HepG2 (cell line): ENCODE measurements at regions not wholly inside any gene's neighbourhood (a gene's known extent, or its start where the extent isn't known, plus 50 kb on each side); places are given as distances from the start of the nearest gene placed in this dataset.

Source experiments
- ELF1 ChIP-seq: sonication (generic); formaldehyde crosslinking; IDR thresholded peaks from 2 replicates; pipeline ENCODE4 v1.4.0; 2020; ENCODE audit warnings: missing genetic modification reagents
- EZH2 ChIP-seq: conservative IDR thresholded peaks from 2 replicates; pipeline ENCODE4 v1.6.1; 2012; ENCODE audit warnings: mild to moderate bottlenecking, low read depth, low read length, moderate library complexity
- FOXJ3 ChIP-seq: sonication (generic); formaldehyde crosslinking; IDR thresholded peaks from 2 replicates; pipeline ENCODE4 v1.4.0; 2020; ENCODE audit warnings: missing genetic modification reagents, mild to moderate bottlenecking, borderline replicate concordance
- FOXM1 ChIP-seq: sonication (generic); formaldehyde crosslinking; IDR thresholded peaks from 2 replicates; pipeline ENCODE4 v1.5.0; 2020; ENCODE audit warnings: missing genetic modification reagents
- SATB2 ChIP-seq: sonication (generic); formaldehyde crosslinking; IDR thresholded peaks from 2 replicates; pipeline ENCODE4 v1.5.0; 2020; ENCODE audit warnings: missing genetic modification reagents
- SRF ChIP-seq: IDR thresholded peaks from 2 replicates; pipeline ENCODE4 v1.6.1; 2011; ENCODE audit warnings: mild to moderate bottlenecking, low read depth, low read length, moderate library complexity
- SRSF4 ChIP-seq: fragments of 200-400 bp; formaldehyde crosslinking; IDR thresholded peaks from one replicate; pipeline ENCODE4 v1.6.1; 2018; ENCODE audit warnings: mild to moderate bottlenecking, low read depth, low read length, moderate library complexity; ENCODE audit not compliant: poor library complexity, severe bottlenecking
- SUZ12 ChIP-seq: fragments of 150-350 bp; IDR thresholded peaks from 2 replicates; pipeline ENCODE4 v1.6.1; 2014; ENCODE audit warnings: low read depth, low read length
- TAF1 ChIP-seq: sonication (generic); formaldehyde crosslinking; IDR thresholded peaks from 2 replicates; pipeline ENCODE4 v1.4.0; 2020; ENCODE audit warnings: missing genetic modification reagents
- ZKSCAN1 ChIP-seq: fragments of 150-350 bp; IDR thresholded peaks from 2 replicates; pipeline ENCODE4 v1.6.1; 2014; ENCODE audit warnings: low read length
- ZNF605 ChIP-seq: sonication (generic); formaldehyde crosslinking; IDR thresholded peaks from 2 replicates; pipeline ENCODE4 v1.8.0; 2022; ENCODE audit warnings: mild to moderate bottlenecking, missing genetic modification reagents
- ZSCAN29 ChIP-seq: sonication (generic); formaldehyde crosslinking; conservative IDR thresholded peaks from 2 replicates; pipeline ENCODE4 v1.4.0; 2020; ENCODE audit warnings: mild to moderate bottlenecking, missing genetic modification reagents
- TF ChIP-seq, protein P1 (sequence below): sonication (generic); formaldehyde crosslinking; IDR thresholded peaks from 2 replicates; pipeline ENCODE4 v1.4.0; 2020; ENCODE audit warnings: mild to moderate bottlenecking, missing genetic modification reagents, borderline replicate concordance
- TF ChIP-seq, protein P2 (sequence below), 2 experiments: sonication (generic) in 1 of 2; formaldehyde crosslinking in 1 of 2; IDR thresholded peaks; 2 replicates each; pipeline versions ENCODE4 v1.4.0 to v1.6.1; 2016 to 2020; ENCODE audit warnings: borderline replicate concordance in 1 of 2, low read depth in 1 of 2, mild to moderate bottlenecking in 1 of 2, missing genetic modification reagents in 1 of 2
- TF ChIP-seq, protein P3 (sequence below): IDR thresholded peaks from 2 replicates; pipeline ENCODE4 v1.6.1; 2016; ENCODE audit warnings: control low read depth
- TF ChIP-seq, protein P4 (sequence below): sonication (generic); formaldehyde crosslinking; IDR thresholded peaks from 2 replicates; pipeline ENCODE4 v1.4.0; 2020; ENCODE audit warnings: missing genetic modification reagents

DNA sequence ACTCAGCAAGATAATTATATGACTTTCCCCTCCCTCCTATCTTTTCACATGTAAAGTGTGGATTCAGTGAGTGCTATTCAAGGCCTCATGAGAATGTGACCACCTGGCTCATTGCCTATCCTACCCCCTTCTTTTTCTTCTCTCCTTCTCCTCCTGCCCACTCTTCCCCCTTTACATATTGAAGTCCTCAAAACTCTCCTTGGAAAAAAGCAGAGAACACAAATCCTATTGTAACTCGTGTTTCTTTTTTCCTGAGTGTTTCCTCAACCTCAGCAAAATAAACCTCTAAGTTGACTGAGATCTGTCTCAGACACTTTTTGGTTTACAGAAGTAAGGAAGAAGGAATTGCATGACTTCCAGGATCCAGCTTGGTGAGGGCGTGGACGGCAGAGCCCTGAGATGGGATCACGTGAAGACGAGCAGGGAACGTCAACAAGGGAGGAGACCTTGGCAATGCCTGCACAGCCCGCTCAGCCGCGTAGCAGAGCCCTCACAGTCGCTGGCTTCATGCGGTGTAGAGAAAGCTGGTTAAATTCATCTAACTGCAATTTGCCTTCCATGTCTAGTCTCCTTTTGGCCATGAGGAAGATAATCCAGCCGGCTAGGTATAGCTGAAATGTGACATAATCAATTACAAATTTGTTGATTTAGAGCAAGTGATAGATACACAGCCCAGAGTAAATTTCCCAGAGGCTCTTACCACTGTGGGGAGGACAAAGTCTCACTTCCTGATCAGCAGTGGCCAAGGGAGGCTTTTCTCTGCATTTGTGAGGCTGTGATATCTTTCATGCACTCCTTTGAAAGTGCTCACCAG is 75.7 kb downstream of the LYZL2 start (continued):
- TF ChIP-seq, protein P1, sequence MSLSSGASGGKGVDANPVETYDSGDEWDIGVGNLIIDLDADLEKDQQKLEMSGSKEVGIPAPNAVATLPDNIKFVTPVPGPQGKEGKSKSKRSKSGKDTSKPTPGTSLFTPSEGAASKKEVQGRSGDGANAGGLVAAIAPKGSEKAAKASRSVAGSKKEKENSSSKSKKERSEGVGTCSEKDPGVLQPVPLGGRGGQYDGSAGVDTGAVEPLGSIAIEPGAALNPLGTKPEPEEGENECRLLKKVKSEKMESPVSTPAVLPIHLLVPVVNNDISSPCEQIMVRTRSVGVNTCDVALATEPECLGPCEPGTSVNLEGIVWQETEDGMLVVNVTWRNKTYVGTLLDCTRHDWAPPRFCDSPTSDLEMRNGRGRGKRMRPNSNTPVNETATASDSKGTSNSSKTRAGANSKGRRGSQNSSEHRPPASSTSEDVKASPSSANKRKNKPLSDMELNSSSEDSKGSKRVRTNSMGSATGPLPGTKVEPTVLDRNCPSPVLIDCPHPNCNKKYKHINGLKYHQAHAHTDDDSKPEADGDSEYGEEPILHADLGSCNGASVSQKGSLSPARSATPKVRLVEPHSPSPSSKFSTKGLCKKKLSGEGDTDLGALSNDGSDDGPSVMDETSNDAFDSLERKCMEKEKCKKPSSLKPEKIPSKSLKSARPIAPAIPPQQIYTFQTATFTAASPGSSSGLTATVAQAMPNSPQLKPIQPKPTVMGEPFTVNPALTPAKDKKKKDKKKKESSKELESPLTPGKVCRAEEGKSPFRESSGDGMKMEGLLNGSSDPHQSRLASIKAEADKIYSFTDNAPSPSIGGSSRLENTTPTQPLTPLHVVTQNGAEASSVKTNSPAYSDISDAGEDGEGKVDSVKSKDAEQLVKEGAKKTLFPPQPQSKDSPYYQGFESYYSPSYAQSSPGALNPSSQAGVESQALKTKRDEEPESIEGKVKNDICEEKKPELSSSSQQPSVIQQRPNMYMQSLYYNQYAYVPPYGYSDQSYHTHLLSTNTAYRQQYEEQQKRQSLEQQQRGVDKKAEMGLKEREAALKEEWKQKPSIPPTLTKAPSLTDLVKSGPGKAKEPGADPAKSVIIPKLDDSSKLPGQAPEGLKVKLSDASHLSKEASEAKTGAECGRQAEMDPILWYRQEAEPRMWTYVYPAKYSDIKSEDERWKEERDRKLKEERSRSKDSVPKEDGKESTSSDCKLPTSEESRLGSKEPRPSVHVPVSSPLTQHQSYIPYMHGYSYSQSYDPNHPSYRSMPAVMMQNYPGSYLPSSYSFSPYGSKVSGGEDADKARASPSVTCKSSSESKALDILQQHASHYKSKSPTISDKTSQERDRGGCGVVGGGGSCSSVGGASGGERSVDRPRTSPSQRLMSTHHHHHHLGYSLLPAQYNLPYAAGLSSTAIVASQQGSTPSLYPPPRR, result no peak; the same call in none of the 2 replicates
- TF ChIP-seq ZNF605 (no peak), SRSF4 (no peak), ZSCAN29 (peak; percentile 68; the same call in 1 of the 2 replicates), SATB2 (no peak), TAF1 (CRISPR knock-in tag) (peak; percentile 61; the same call in 1 of the 2 replicates), FOXM1 (CRISPR knock-in tag) (no peak), ELF1 (no peak), ZKSCAN1 (no peak), SUZ12 (no peak), SRF (no peak), EZH2 (no peak), FOXJ3 (0 out of 2 replicates have a peak, but pooled peaks have one; percentile 30)
- TF ChIP-seq, protein P2, sequence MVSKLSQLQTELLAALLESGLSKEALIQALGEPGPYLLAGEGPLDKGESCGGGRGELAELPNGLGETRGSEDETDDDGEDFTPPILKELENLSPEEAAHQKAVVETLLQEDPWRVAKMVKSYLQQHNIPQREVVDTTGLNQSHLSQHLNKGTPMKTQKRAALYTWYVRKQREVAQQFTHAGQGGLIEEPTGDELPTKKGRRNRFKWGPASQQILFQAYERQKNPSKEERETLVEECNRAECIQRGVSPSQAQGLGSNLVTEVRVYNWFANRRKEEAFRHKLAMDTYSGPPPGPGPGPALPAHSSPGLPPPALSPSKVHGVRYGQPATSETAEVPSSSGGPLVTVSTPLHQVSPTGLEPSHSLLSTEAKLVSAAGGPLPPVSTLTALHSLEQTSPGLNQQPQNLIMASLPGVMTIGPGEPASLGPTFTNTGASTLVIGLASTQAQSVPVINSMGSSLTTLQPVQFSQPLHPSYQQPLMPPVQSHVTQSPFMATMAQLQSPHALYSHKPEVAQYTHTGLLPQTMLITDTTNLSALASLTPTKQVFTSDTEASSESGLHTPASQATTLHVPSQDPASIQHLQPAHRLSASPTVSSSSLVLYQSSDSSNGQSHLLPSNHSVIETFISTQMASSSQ (IDR thresholded peaks at IDR 0.05; ENCODE audit: low read depth), result no peak
- TF ChIP-seq, protein P2 (CRISPR knock-in tag; IDR thresholded peaks at IDR 0.05; ENCODE audit: borderline replicate concordance), result 0 out of 2 replicates have a peak, but pooled peaks have one; percentile 22
- TF ChIP-seq, protein P3, sequence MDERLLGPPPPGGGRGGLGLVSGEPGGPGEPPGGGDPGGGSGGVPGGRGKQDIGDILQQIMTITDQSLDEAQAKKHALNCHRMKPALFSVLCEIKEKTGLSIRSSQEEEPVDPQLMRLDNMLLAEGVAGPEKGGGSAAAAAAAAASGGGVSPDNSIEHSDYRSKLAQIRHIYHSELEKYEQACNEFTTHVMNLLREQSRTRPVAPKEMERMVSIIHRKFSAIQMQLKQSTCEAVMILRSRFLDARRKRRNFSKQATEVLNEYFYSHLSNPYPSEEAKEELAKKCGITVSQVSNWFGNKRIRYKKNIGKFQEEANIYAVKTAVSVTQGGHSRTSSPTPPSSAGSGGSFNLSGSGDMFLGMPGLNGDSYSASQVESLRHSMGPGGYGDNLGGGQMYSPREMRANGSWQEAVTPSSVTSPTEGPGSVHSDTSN (CRISPR knock-in tag), result no peak
- TF ChIP-seq, protein P4, sequence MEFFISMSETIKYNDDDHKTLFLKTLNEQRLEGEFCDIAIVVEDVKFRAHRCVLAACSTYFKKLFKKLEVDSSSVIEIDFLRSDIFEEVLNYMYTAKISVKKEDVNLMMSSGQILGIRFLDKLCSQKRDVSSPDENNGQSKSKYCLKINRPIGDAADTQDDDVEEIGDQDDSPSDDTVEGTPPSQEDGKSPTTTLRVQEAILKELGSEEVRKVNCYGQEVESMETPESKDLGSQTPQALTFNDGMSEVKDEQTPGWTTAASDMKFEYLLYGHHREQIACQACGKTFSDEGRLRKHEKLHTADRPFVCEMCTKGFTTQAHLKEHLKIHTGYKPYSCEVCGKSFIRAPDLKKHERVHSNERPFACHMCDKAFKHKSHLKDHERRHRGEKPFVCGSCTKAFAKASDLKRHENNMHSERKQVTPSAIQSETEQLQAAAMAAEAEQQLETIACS, result no peak
